ENCODE measurements at regions not wholly inside any gene's neighbourhood (a gene's known extent, or its start where the extent isn't known, plus 50 kb on each side); places are given as distances from the start of the nearest gene placed in this dataset.

DNA sequence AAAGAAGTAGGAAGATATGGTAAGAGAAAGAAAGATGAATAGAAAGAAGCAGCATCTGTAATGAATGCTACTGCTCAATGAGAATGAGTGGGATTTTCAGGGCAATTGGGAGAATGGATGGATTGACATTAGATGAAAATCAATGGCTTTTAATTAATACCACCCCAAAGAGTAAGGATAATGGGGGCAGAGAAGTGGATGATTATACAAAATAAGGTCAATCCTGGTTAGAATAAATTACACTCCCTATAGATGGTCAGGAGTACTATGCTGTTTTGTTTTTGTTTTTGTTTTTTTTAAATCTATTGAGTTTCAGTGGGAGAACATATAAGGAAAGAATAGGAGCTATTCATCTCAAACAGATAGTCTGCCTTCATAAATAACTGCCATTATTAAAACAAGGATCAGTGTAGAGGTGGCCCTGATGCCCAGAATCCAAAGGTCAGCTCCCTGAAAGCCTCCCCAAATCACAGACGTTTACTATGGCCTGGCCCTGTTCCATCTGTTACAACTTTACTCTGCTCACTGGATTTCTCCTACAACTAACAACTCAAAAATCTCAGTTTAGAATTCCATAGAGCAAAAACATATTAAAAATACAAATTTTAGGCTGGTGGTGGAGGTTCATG is 535.4 kb upstream of the NRSN1 start:
- no peak overlapping the region for H3K23ac ChIP-seq (ENCODE audit: low read depth, low read length)
- H4K8ac ChIP-seq (ENCODE audit: low read depth in 2 of 2, low read length in 2 of 2), result no peak overlapping the region
- POLR2A ChIA-PET (ENCODE audit: unreplicated experiment), result no interaction called here
- H2BK5ac ChIP-seq (ENCODE audit: low read depth, low read length, poor library complexity, severe bottlenecking), result no peak overlapping the region
- no peaks in the 10 kb centered on the region for H3K4me1 ChIP-seq (ENCODE audit: control insufficient read depth, insufficient read depth, low read length)
- H3K56ac ChIP-seq (ENCODE audit: extremely low read depth, insufficient read depth, low read length), result no peak overlapping the region
- H3K9me3 ChIP-seq (ENCODE audit: control insufficient read depth, insufficient read depth, low read length), result peaks cover 9% of the 10 kb centered on the region
- H2BK20ac ChIP-seq (ENCODE audit: low read depth, low read length), result no peak overlapping the region
- no peaks in the 10 kb centered on the region for H3K79me1 ChIP-seq (ENCODE audit: low read depth in 1 of 2, low read length in 2 of 2)
- no peak overlapping the region for H2BK15ac ChIP-seq (ENCODE audit: low read depth, low read length)
- no peak overlapping the region for H3K18ac ChIP-seq (ENCODE audit: low read depth, low read length)
- no peak overlapping the region for H3K4me3 ChIP-seq (ENCODE audit: insufficient read depth, low read depth, low read length)
- no peak overlapping the region for H2AK5ac ChIP-seq (ENCODE audit: low read depth, low read length)
- no peaks in the 10 kb centered on the region for H3K36me3 ChIP-seq (ENCODE audit: control insufficient read depth, insufficient read depth, low read length)
- TF ChIP-seq RCOR1 (IDR thresholded peaks at IDR 0.05; ENCODE audit: insufficient replicate concordance, low read length) (no peak), MAZ (IDR thresholded peaks at IDR 0.05; ENCODE audit: borderline replicate concordance, low read depth, low read length) (no peak), CHD1 (IDR thresholded peaks at IDR 0.05; ENCODE audit: low read depth, low read length) (no peak), CEBPB (IDR thresholded peaks at IDR 0.05; ENCODE audit: low read depth, low read length) (no peak), MAFK (IDR thresholded peaks at IDR 0.05; ENCODE audit: low read depth, low read length) (no peak), FOS (IDR thresholded peaks at IDR 0.05; ENCODE audit: low read depth, low read length) (no peak)
- TF ChIP-seq, protein P1, sequence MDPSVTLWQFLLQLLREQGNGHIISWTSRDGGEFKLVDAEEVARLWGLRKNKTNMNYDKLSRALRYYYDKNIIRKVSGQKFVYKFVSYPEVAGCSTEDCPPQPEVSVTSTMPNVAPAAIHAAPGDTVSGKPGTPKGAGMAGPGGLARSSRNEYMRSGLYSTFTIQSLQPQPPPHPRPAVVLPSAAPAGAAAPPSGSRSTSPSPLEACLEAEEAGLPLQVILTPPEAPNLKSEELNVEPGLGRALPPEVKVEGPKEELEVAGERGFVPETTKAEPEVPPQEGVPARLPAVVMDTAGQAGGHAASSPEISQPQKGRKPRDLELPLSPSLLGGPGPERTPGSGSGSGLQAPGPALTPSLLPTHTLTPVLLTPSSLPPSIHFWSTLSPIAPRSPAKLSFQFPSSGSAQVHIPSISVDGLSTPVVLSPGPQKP (IDR thresholded peaks at IDR 0.05; ENCODE audit: borderline replicate concordance, low read depth, low read length), result no peak
- H4K5ac ChIP-seq (ENCODE audit: low read depth, low read length), result no peak overlapping the region
- no peak overlapping the region for H3K27ac ChIP-seq (ENCODE audit: insufficient read depth, low read length)
- no peaks in the 10 kb centered on the region for H3K9me1 ChIP-seq (ENCODE audit: insufficient read depth, low read length)
- no TSS peak for BruUV-seq (replicated peaks)
- no peak overlapping the region for H4K91ac ChIP-seq (ENCODE audit: insufficient read depth, low read depth, low read length)
- no peak overlapping the region for H3K14ac ChIP-seq (replicated peaks; ENCODE audit: low read depth, low read length)
- H2AK9ac ChIP-seq (replicated peaks; ENCODE audit: low read depth, low read length, poor library complexity), result no peak overlapping the region
- dilution Hi-C loops (cut with HindIII; ENCODE audit: low sequenced_read_pairs, unreplicated experiment) (no loop called here), in situ Hi-C loops (cut with MboI; ENCODE audit: low sequenced_read_pairs) (no loop called here), intact Hi-C loops (cut with micrococcal nuclease) (loop anchor here (5.0 kb wide), 1 partner anchor 48 kb away; no protein-coding TSS in a partner anchor)
- no peak for DNase-seq
- no peak overlapping the region for H3K4me2 ChIP-seq (ENCODE audit: low read depth, low read length)
- H4K20me1 ChIP-seq (ENCODE audit: insufficient read depth, low read length), result no peaks in the 10 kb centered on the region
- WGBS, 2 experiments (ENCODE audit: extremely low coverage in 2 of 2, insufficient read length in 1 of 2), result no CpG with 5 or more reads among the region's 1 CpG
- no peak overlapping the region for H3K9ac ChIP-seq (ENCODE audit: low read depth, low read length)
- CTCF ChIA-PET, result no interaction called here
- no peak for ATAC-seq (ENCODE audit: low read depth)
- no peak overlapping the region for H2AFZ ChIP-seq (replicated peaks; ENCODE audit: low read length, poor library complexity)
- H3K4ac ChIP-seq (ENCODE audit: low read depth, low read length), result no peak overlapping the region
- no peaks in the 10 kb centered on the region for H3K27me3 ChIP-seq (ENCODE audit: control insufficient read depth, insufficient read depth, low read length)
- no peak overlapping the region for H2BK120ac ChIP-seq (ENCODE audit: low read depth, low read length)
